NB4 (cell line): ENCODE measurements at regions not wholly inside any gene's neighbourhood (a gene's known extent, or its start where the extent isn't known, plus 50 kb on each side); places are given as distances from the start of the nearest gene placed in this dataset.

Experiments
- CTCF ChIP-seq: IDR thresholded peaks from one replicate; pipeline ENCODE4 v1.5.1; 2012; ENCODE audit warnings: low read depth, low read length
- MYC ChIP-seq: IDR thresholded peaks from 2 replicates; pipeline ENCODE4 v1.6.1; 2011; ENCODE audit warnings: low read depth, low read length
- POLR2A ChIP-seq: IDR thresholded peaks from 2 replicates; pipeline ENCODE4 v1.6.1; 2011; ENCODE audit warnings: mild to moderate bottlenecking; ENCODE audit not compliant: insufficient read length; ENCODE audit errors: extremely low read depth

DNA sequence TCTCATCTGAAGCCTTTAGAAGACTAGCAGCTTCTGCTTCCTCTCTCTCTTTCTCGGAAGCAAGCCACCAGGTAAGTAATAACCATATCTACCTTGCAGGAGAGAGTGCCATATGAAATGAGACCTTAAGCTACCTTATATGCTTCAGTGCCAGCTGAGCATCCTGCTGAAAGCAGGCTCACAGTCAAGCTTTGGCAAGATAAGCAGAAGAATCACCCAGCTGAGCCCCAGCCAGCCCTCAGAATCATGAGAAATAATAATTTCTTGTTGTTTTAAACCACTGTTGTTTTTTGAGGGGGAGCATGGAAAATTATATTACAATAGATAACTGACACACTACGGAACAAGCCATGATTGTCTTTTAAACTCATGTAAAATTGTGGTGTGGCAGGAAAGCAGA is 514.4 kb downstream of the MBD2 start:
- TF ChIP-seq CTCF, result no peak
- no peak for TF ChIP-seq POLR2A
- TF ChIP-seq MYC, result no peak
